IPS-18c (cell line): ENCODE measurements at regions not wholly inside any gene's neighbourhood (a gene's known extent, or its start where the extent isn't known, plus 50 kb on each side); places are given as distances from the start of the nearest gene placed in this dataset.
"Not testable (repeated sequence)": the region's sequence is repeated elsewhere in the genome, so short reads cannot be mapped to it uniquely, and the experiment has no call there.

Source experiments
- H3K4me3 ChIP-seq: 2 replicates; pipeline ENCODE4 v1.7.0; 2013; ENCODE audit warnings: low read depth, mild to moderate bottlenecking, low read length, moderate library complexity; ENCODE audit not compliant: insufficient read depth
- H3K9me3 ChIP-seq: one replicate; pipeline ENCODE4 v1.6.1; 2013; ENCODE audit warnings: mild to moderate bottlenecking, low read length, moderate library complexity; ENCODE audit not compliant: control insufficient read depth, insufficient read depth

DNA sequence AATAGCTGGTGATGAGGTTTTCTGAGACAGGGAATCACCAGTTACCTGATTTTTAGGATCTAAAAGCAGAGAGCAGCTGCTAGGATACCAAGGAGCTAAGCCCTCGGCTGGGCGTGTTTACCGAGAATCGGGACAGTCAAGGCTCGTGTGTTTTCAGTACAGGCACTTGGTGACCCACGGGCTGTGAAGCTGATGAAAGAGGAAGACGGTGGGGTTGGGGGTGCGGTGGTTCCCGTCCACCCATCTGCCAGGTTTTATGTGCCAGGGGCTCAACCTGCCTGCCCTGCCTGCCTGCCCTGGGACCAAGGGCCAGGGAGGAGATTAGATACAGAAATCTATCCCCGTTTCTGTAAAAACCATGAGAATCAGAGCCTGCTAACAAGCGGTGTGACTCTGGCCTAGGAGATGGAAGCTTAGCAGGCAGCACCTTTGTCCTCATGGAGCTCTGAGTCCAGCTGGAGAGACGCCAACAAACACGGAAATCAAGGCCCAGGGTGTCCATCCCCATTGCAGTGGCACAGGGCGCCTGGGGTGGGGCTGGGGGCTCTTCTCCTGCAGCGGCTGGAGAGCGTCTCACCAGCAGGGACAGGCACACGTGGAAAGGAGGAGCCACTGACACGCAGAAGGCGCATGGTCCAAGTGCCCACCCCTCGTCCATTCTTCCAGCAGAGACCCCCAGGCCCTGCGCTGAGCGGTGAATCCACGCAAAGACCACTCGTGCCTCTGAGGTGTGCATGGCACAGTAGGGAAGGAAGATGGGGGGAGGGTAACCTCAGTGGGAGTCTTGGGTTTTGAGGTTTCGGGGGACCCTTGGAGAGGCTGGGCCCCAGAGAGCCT, 265.0 kb upstream of the TCERG1L start:
- Histone ChIP-seq H3K9me3 (peaks cover 10% of the 10 kb centered on the region), H3K4me3 (no peak overlapping the region)

DNA sequence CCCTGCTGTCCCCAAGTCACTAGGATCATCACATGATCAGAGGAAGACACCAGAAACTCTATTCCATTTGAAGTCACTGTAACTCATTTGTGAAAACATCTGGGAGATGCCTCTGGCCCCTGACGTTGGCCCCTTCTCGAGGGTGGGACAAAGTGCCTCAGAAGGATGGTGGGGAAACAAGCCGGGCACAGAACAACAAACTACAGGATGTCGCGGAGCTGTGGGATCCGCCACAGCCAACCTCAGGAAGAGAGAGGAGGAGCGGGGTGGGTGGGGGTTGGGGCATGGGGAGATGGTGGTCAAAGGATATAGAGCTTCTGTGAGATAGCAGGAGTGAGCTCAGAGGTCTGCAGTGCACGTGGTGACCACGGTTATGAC, 265.6 kb upstream of the TCERG1L start:
- Histone ChIP-seq H3K4me3 (no peak overlapping the region), H3K9me3 (peaks cover 10% of the 10 kb centered on the region)

DNA sequence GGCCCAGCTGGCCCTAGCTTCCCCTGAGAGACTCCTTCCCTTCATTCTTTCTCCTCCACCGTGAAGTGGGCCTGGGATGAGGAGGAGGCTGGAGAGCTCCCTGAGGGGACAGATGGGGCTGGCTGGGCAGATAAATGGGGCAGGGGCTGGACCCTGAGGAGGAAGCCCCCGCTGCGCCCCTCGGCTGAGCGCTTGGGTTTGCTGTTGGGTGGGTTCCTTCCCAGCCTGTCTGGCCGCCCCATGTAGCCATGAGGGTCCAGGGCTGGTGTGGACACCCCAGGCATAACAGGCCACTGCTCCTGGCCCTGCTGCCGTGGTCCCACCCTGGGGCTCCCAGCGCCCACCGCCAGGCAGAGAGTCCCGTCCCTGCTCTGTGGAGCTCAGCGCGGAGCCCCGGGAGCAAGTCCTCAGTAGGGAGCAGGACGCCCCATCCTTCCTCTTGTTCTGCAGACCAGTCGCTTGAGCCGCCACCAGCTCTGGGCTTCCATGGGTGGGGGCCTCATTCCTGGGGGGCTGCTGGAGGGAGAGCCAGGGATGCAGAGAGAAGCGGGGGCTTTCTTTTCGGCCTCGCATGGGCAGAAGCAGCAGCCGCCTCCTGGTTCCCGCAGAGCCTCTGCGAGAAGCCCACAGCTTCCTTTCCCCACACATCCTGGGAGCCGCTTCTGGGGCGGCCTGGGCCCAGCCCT, 266.4 kb upstream of the TCERG1L start:
- peaks cover 10% of the 10 kb centered on the region for H3K9me3 ChIP-seq
- no peak overlapping the region for H3K4me3 ChIP-seq

DNA sequence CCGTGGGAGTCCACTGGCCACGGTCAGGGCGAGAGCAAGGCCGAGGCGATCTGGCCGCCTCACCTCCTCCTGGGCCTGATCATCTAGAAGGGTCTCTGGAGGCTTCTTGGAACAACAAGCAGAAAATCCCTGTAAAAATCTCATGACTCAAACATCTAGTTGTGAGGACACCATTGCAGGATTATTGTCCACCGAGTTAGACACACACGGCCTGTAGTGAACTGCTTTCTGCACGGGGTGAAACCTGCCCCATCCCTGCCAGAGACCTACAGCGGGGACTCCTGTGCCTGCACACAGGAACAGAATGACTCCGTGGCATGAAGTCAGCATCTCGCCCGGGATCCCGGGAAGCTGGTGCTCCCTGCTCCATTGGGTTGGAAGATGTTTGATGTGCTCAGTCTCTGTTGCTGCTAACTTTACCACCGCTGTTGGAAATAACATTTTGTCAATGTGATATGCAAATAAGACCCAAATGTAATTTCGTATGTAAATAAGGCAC, 267.0 kb upstream of the TCERG1L start:
- peaks cover 10% of the 10 kb centered on the region for H3K9me3 ChIP-seq
- H3K4me3 ChIP-seq, result no peak overlapping the region

DNA sequence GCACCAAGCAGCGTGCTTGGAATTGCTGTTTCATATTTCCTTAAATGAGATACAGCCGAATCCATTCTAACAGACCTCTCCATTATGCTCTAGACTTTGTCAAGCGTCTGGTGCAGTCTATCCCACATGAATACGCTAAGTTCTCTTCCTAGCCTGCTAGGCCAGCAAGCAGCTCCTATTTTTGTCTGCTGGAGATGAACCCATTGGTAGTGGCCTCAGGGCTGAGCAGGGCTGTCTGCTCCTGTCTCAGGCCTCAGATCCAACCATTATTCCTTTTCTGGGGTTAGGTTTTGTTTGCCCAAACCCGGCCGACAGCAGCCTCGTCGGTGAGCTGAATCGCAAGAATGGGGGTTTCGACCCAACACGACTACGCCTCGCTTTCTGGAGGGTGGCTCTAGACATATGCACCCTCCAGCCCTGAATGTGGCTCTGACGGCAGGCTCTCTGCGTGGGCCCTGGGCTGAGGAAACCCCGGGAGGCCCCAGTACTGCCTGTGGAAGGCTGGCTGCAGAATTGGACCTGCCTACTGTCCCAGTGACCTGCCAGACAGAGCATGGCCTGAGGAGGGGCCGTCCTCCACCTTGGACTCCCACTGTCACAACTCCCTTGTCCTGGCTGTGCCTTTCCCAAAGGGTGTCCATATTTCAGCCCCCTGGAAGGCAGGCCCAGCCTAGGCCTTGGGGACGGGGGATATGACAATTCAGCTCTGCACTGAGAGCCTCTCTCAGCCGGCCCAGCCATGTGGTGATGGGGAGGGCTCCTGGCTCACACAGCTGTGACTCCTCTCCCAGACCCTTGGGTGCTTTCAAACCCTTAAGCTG, 267.9 kb upstream of the TCERG1L start:
- H3K9me3 ChIP-seq, result peaks cover 10% of the 10 kb centered on the region
- no peak overlapping the region for H3K4me3 ChIP-seq

DNA sequence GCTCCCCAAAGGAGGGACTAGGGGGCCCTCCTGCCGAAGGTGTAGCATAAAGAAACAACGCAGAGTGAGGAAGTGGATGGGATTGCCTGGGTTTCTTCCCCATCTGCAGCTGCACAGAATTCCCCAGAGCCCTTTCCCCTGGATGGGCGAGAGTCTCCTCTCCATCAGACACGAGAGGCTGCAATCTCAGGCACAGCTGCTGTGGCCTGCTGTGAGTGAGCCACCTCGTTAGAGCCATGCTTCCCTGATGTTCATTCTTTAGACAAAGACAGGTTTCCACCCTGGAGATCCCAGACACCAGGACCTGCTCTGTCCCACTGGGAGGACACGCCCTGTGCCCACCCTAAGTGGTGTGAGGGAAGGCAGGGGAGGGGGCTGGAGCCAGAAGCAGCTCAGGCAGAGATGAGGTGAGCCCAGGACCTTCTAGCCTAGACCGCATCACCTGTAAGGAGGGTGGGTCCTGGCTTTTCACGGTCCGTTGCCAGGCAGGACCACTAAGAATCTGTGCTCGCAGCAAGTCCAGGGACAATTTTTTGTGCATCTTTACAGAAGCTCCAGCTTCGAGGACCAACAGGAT, 268.6 kb upstream of the TCERG1L start:
- Histone ChIP-seq H3K4me3 (no peak overlapping the region; the same call in 1 of the 2 replicates), H3K9me3 (peaks cover 10% of the 10 kb centered on the region)

DNA sequence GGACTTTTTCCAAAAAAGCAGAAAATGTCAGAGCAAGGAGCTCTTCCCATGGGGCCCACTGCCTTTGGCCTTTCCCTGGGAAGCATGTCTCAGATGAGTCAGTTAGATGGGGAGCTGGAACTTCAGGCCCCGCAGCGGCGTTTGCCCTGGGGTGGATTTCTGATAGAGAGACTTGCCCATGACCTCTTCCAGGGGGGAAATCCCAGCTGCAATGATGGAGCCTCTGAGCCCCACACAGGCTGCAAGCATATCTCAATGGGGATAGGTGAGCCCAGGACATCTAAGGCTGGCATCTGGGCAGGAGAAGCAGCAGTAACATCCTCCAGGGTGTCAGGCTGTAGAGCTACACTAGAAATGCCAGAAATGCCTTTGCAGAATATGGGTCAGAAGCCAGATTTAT, 269.2 kb upstream of the TCERG1L start:
- Histone ChIP-seq H3K4me3 (no peak overlapping the region), H3K9me3 (peaks cover 10% of the 10 kb centered on the region)

DNA sequence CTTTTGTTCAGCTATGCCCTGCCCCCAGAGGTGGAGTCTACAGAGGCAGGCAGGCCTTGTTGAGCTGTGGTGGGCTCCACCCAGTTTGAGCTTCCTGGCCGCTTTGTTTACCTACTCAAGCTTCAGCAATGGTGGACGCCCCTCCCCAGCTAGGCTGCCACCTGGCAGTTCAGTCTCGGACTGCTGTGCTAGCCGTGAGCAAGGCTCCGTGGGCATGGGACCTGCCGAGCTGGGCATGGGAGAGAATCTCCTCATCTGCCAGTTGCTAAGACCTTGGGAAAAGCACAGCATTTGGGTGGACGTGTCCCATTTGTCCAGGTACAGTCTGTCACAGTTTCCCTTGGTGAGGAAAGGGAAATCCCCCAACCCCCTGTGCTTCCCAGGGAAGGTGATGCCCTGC, 270.0 kb upstream of the TCERG1L start:
- H3K4me3 ChIP-seq, H3K9me3 ChIP-seq: not testable (repeated sequence)

DNA sequence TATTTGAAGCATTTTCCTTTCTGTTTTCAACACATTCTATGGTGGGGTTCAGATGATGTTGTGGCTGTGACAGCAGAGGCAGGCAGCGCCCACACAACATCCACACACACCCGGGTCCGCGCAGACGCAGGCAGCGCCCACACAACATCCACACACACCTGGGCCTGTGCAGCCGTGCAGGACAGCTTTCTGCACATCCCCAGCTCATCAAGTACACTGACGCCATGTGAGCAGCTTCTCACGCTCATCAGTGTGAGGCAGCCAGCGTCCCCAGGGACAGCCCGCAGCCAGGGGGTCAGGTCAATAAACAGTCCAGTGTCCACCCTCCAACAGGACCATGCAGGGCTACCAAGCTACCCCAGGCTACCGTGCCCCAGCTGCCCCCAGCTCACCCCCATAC, 272.8 kb upstream of the TCERG1L start:
- H3K9me3 ChIP-seq, result peaks cover 13% of the 10 kb centered on the region
- no peak overlapping the region for H3K4me3 ChIP-seq

DNA sequence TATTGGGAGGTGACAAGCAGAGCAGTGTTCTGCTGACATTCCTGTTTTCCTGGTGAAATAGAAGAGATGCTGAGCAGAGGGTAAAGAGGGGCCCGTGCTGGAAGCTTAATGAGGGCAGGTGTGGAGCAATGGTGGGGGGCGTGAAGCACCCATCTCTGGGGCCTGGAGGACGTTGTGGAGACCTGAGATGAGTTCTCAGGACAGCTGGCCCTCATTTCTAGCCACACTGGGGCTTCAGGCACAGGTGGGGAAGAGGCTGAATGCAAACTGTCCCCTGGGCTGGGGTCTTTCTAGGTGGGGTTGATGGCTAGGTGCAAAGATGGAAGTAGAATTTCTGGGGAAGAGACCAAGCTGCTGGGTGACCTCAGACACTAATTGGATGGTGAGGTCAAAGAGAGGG, 274.2 kb upstream of the TCERG1L start:
- peaks cover 7% of the 10 kb centered on the region for H3K9me3 ChIP-seq
- no peak overlapping the region for H3K4me3 ChIP-seq

DNA sequence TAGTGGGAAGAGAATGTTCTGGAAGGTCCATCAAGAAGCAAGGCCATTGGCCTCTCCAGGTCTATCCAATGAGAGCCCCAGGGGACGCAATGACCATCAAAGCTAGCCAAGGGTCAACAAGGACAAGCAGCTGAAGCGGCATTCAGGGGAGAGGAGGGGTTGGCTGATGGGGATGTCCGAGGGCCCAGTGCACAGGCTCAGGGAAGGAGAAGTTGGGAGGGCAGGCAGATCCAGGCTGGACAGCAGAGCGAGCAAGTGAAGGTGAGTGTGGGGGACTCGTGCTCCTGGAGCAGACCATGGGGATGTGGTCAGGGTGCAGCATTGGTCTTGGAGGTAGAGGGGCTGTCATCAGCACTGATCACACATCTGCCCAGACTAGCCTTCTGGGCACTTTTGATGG, 275.4 kb upstream of the TCERG1L start:
- Histone ChIP-seq H3K9me3 (peaks cover 15% of the 10 kb centered on the region), H3K4me3 (no peak overlapping the region)

DNA sequence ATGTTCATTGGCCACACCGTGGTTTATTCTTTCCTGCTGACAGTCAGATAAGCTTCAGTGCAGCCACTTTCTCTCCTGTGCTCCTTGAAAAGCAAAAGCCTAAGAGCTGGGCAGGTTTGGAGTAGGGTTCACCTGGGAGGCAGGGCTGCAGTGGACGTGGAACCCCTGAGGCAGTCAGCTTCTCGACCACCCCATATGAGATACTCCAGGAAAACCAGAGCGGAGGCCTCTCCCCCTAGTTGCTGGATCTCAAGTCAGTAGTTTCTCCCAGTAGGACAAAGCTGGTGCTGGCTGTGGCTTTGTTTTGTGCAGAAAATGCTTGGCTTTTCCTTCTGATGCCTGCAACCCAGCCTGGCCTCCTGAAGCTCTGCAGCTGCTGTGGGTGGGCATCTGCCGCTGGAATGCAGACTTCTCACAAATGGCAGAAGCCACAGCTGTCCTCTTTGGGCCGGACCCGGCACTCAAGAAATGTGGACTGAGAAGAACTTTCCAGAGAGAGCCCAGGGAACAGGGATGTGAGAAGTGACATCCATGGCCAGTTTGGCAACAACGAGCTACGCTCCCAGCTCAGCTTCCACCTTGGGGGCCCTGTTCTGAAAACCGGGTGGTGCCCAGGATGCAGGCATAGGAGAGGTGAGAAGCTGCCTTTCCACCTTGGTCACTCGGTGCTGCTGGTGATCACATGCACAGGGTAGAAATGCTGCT, 276.6 kb upstream of the TCERG1L start:
- no peak overlapping the region for H3K4me3 ChIP-seq
- peaks cover 17% of the 10 kb centered on the region for H3K9me3 ChIP-seq

DNA sequence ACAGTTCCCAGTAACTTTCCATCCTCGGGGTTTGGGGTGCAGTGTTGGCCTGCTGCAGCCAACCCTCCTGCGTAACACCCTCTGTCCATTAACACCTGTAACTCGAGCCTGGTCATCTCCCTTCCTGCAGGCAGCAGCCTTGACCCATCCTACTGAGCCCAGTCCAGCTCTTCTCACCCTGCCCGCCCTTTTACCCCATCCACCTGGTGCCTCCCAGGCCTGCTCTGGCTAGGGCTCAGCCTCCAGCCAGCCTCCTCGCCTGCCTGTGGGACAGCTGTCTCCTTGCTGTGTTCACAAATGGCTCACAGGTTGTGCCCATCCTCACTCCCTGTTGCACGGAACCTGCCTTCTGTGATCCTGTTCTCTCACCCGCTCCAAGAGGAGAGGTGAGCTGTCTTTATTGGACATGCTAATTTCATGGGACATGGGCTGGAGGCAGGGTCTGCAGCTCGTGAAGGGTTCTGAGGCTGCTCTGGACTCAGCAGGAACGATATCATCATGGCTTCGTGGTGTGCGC, 277.2 kb upstream of the TCERG1L start:
- peaks cover 17% of the 10 kb centered on the region for H3K9me3 ChIP-seq
- no peak overlapping the region for H3K4me3 ChIP-seq

DNA sequence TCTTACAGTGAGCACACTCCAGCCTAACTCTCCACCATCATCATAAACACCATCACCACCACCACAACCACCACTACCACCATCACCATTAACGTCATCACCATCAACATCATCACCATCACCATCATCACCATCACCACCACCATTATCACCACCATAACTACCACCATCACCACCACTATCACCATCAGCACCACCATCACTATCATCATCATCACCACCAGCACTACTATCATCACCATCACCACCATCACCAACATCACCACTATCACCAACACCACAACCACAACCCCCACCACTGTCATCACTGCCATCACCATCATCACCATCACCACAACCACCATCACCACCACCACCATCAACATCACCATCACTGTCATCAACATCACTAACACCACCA, 279.0 kb upstream of the TCERG1L start:
- peaks cover 17% of the 10 kb centered on the region for H3K9me3 ChIP-seq
- H3K4me3 ChIP-seq, result no peak overlapping the region

DNA sequence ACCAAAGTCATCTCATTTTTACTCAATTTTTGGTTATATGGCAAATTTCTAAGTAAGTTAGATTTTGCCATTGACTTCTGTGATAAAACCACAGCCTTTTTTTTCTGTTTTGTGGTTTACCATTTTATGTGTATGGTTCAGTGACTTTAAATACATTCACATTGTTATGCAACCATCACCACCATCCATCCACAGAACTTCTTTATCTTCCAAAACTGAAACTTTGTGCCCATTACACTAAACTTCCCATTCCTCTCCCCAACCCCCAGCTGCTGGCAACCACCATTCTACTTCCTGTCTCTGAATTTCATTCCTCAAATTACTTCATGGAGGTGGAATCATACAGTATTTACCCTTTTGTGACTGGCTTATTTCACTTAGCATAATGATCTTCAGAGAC, 280.4 kb upstream of the TCERG1L start:
- peaks cover 15% of the 10 kb centered on the region for H3K9me3 ChIP-seq

DNA sequence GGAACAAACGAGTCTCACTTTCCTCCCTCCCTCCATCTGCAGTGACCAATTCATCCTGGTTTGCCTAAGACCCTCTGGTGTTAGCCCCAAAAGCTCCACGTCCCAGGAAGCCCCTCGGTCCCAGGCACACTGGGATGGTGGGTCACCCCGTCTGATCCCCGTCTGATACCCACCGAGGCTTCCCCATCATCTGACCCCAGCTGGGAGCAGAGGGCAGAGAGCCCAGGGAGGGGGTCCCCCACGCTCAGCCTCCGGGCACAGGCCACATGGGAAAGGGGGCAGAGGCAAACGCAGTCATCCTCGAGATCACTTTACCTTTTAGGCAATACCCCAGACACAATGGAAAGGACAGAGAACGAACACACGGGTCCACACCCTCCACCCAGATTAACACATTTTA, 291.6 kb upstream of the PPP2R2D start:
- no peak overlapping the region for H3K4me3 ChIP-seq
- H3K9me3 ChIP-seq, result peaks cover 5% of the 10 kb centered on the region

More for the DNA sequence above, 280.4 kb upstream of the TCERG1L start:
- H3K4me3 ChIP-seq, result no peak overlapping the region

DNA sequence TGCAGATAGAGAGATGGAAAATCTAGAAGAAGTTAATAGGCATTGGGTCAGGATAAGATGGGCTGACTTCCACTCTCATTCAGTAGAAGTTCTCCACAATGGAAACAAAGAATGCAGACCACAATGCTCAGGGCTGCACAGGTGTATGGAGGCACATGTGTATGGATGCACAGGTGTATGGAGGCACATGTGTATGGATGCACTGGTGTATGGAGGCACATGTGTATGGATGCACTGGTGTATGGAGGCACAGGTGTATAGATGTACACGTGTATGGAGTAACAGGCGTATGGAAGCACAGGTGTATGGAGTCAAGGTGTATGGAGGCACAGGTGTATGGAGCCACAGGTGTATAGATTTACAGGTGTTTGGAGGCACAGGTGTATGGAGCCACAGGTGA, 285.7 kb upstream of the PPP2R2D start:
- H3K4me3 ChIP-seq, result no peak overlapping the region

More for the DNA sequence above, 285.7 kb upstream of the PPP2R2D start:
- H3K9me3 ChIP-seq, result peaks cover 6% of the 10 kb centered on the region
